Activated T-cell treated with anti-CD3 and anti-CD28 coated beads, Interleukin-2, amount 50 U/mL, for 72 hours (primary cell): ENCODE measurements at regions not wholly inside any gene's neighbourhood (a gene's known extent, or its start where the extent isn't known, plus 50 kb on each side); places are given as distances from the start of the nearest gene placed in this dataset.

Source experiments
- ATAC-seq, 2 donors: fragments of 150-1000 bp; cut with Tn5 transposase; replicated peaks in 1 of 2; 2 replicates each; pipeline ENCODE4 v1.10.0; 2021; ENCODE audit warnings: moderate library complexity in 2 of 2, mild to moderate bottlenecking in 1 of 2
- DNase-seq, 2 donors: peaks; one replicate each; pipeline ENCODE4 v3.0.0; 2021 to 2022; ENCODE audit warnings: mixed read lengths in 1 of 2
- H3K27ac Mint-ChIP-seq: one replicate; pipeline ENCODE4 v1.8.0; 2022; ENCODE audit warnings: mild to moderate bottlenecking, moderate library complexity, mixed read lengths
- H3K27me3 Mint-ChIP-seq: one replicate; pipeline ENCODE4 v1.8.0; 2022; ENCODE audit warnings: low read depth, mixed read lengths
- H3K36me3 Mint-ChIP-seq, 2 donors: one replicate each; pipeline ENCODE4 v1.8.0; 2022; ENCODE audit warnings: mixed read lengths in 2 of 2, mild to moderate bottlenecking in 1 of 2; ENCODE audit not compliant: insufficient read depth in 2 of 2
- H3K4me1 Mint-ChIP-seq: one replicate; pipeline ENCODE4 v1.8.0; 2022; ENCODE audit warnings: low read depth, mixed read lengths
- H3K4me3 Mint-ChIP-seq, 2 donors: one replicate each; pipeline ENCODE4 v1.8.0; 2022; ENCODE audit warnings: mild to moderate bottlenecking in 2 of 2, mixed read lengths in 2 of 2, moderate library complexity in 2 of 2
- H3K9me3 Mint-ChIP-seq, 2 donors: one replicate each; pipeline ENCODE4 v1.8.0; 2022; ENCODE audit warnings: mixed read lengths in 2 of 2

DNA sequence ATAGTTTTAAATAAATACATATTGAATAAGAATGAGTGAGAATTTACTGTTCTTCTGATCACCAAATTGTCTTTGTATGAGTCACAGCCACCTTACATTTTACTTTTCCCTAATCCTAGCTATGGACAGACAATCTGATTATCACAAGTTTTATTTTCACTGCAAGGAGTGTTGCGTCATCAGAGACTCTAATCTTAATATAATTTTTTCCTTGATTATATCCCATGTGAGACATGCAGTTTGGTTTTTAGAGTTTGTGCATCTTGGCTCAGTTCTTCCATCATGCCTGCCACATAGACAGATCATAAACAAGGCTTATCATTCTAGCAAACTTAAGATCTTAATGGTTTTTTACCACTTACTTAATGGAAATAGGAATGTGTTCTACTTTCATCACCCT, 478.5 kb upstream of the CDH18 start:
- ATAC-seq (no peak), DNase-seq (no peak)
- Mint-ChIP-seq H3K27ac (no peak overlapping the region), H3K9me3 (peaks cover 11 to 14% of the 10 kb centered on the region in 2 donors), H3K27me3 (no peaks in the 10 kb centered on the region), H3K4me1 (no peaks in the 10 kb centered on the region), H3K4me3 (no peak overlapping the region), H3K36me3 (no peaks in the 10 kb centered on the region)

DNA sequence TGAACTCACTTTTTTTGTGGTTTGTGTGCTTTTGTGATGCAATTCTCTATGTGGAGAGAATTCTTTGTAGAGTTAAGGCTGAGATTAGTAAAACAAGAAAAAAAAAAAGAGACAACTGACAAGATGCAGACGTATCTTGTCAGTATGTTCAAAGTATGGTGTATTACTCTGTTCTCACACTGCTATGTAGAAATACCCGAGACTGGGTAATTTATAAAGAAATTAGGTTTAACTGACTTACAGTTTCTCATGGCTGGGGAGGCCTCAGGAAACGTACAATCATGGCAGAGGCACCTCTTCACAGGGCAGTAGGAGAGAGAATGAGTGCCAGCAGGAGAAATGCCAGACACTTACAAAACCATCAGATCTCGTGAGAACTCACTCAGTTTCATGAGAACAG, 475.2 kb upstream of the CDH18 start:
- Mint-ChIP-seq H3K36me3 (peaks cover 0 to 2% of the 10 kb centered on the region in 2 donors), H3K4me1 (no peaks in the 10 kb centered on the region), H3K27me3 (no peaks in the 10 kb centered on the region), H3K9me3 (peaks cover 13 to 18% of the 10 kb centered on the region in 2 donors), H3K4me3 (no peak overlapping the region), H3K27ac (no peak overlapping the region)
- DNase-seq (no peak), ATAC-seq (no peak)

DNA sequence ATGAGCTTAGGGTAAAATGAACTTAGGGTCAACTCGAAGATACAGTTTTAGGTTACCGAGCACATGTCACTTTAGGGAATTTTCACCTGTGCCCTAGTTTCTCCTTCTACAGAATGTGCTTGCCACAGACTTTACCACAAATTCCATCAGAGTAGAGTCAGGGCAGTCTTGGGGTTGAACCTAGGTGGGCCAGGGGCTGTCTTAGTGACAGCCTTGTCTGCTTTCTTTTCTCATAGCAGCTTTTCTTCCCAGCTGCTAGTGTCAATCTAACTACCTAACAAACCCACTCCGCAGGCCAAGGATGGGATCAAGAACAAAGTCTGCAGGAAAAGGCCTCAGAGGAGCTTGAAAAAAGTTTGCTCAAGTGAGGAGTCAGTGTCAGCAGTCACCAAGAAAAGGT, 458.1 kb upstream of the CDH18 start:
- DNase-seq, result no peak
- no peak for ATAC-seq
- no peak overlapping the region for H3K4me3 Mint-ChIP-seq
- H3K27me3 Mint-ChIP-seq, result no peaks in the 10 kb centered on the region
- H3K27ac Mint-ChIP-seq, result no peak overlapping the region
- no peaks in the 10 kb centered on the region for H3K4me1 Mint-ChIP-seq
- no peaks in the 10 kb centered on the region for H3K36me3 Mint-ChIP-seq
- peaks cover 2 to 8% of the 10 kb centered on the region in 2 donors for H3K9me3 Mint-ChIP-seq

DNA sequence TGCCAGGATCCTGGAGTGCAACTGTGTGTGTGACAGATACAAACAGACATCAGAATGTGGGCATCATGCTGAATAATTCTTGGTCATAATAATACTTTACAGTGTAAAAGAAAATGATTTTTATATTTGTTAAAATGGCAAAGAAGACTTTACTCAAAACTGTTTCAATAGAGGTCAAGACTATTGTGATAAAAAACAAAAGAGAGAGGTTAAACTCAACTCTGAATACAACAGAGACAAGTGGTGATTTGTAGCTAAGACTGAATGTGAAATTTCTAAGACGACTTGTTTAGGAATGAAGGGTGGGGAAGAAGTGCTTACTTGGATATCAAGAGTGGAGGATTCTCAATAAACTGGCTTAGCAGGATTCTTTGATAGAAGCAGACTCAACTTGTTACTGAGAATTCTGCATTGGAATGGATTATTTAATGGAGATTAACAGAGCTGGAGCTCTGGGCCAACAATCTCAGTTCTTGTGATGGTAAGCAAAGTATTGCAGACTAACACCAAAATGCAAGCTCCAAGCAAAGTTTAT, 457.4 kb upstream of the CDH18 start:
- Mint-ChIP-seq H3K36me3 (no peaks in the 10 kb centered on the region), H3K27ac (no peak overlapping the region), H3K4me1 (no peaks in the 10 kb centered on the region), H3K4me3 (no peak overlapping the region), H3K9me3 (peaks cover 3 to 8% of the 10 kb centered on the region in 2 donors), H3K27me3 (no peaks in the 10 kb centered on the region)
- no peak for ATAC-seq
- no peak for DNase-seq

DNA sequence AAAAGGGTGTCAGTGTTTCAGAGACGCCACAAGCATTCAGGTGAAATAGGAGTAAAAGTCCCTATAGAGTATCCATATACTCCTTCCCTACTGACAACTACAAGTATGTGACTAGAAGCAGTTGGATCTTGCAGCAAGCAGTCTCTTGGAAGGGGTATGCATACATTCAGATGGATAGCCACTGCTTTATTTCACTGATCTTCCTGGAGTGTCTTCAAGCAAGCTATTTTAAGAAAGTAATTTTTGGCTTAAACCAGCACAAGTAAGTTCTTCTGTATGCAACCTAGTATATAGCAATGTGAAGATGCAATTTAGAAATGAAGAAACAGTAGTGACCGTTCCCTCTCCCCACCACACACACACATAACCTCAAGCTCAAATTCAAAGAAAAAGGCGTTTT, 446.8 kb upstream of the CDH18 start:
- no peak for DNase-seq
- Mint-ChIP-seq H3K27me3 (no peaks in the 10 kb centered on the region), H3K27ac (no peak overlapping the region), H3K4me1 (no peaks in the 10 kb centered on the region), H3K4me3 (no peak overlapping the region), H3K36me3 (no peaks in the 10 kb centered on the region), H3K9me3 (peaks cover 1 to 4% of the 10 kb centered on the region in 2 donors)
- ATAC-seq, result no peak

DNA sequence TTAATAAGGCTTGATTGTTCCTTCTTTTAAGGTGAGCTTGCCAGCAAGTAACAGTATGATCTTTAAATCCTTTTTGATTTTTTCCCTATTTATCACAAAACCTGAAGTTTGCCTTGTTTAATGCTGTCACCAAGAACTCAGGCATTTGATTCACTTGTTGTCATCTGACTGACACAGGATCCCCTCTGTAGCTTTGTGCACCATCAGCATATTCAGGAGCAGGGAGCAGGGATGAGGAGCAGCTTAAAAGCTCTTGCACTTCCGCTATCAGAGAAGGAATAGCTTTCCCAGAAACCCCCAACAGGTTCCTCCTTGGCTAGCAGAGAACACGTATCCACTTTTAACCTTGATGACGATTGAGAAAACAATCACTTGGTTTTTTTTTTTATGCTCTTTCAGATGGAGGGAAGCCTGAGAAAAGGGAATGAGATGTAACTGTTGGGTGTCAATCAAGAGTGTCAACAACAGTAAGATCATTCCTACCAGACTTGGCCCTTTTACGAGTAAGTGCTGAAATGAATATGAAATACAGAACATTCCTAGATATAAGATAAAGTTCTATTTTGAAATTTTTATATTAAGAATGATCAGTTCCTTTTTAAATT, 433.1 kb upstream of the CDH18 start:
- no peaks in the 10 kb centered on the region for H3K27me3 Mint-ChIP-seq
- no peaks in the 10 kb centered on the region for H3K4me1 Mint-ChIP-seq

More for the DNA sequence above, 433.1 kb upstream of the CDH18 start:
- no peak overlapping the region for H3K27ac Mint-ChIP-seq
- DNase-seq (no peak), ATAC-seq (no peak)
- peaks cover 0 to 1% of the 10 kb centered on the region in 2 donors for H3K9me3 Mint-ChIP-seq
- H3K4me3 Mint-ChIP-seq, result no peak overlapping the region
- no peaks in the 10 kb centered on the region for H3K36me3 Mint-ChIP-seq
